Liver (tissue), 3 donors: ENCODE measurements at regions not wholly inside any gene's neighbourhood (a gene's known extent, or its start where the extent isn't known, plus 50 kb on each side); places are given as distances from the start of the nearest gene placed in this dataset.

Experiments
- EGR1 ChIP-seq, 2 donors: IDR thresholded peaks; 2 replicates each; pipeline ENCODE4 v1.6.1; 2016 to 2018; ENCODE audit warnings: antibody characterized with exemption in 2 of 2, low read depth in 2 of 2
- SP1 ChIP-seq: IDR thresholded peaks from 2 replicates; pipeline ENCODE4 v1.6.1; 2018; ENCODE audit warnings: antibody characterized with exemption, mild to moderate bottlenecking
- YY1 ChIP-seq: IDR thresholded peaks from 2 replicates; pipeline ENCODE4 v1.6.1; 2016; ENCODE audit warnings: antibody characterized with exemption, mild to moderate bottlenecking
- TF ChIP-seq, protein P1 (sequence below): fragments of 150-350 bp; IDR thresholded peaks from 2 replicates; pipeline ENCODE4 v1.5.1; 2017; ENCODE audit warnings: improper control_type of control experiment, low read depth, low read length; ENCODE audit not compliant: missing input control
- TF ChIP-seq, protein P2 (sequence below): IDR thresholded peaks from 2 replicates; pipeline ENCODE4 v1.6.1; 2016; ENCODE audit warnings: antibody characterized with exemption, mild to moderate bottlenecking
- donor health status: healthy.
- donor health status: healthy.

DNA sequence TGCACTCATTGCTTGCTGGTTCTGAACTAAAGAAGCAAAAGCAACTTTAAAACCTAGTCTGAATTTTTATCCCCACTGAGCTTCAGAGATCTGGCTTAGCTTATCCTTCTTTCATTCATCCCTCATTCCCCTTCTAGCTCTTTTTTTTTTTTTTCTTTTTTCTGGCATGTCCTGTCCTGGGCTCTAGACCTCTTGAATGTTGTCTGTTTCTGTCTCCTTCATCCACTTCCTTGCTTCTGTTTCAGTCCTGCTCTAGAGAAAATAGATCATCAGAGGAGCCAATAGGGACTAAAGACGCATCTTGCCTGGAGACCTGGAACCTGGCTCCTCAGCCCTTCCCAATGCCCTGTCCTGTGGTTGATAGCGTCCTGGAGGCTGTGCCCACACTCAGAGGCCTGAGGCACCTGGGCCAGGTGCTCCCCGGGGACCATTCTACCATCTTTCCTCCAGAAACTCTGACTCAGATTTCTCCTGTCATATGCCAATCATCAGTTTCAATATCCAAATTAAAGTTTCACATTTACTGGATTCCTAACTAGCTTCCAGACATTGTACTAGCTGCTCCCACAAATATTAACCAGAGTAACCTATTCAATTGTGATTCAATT lies 115.7 kb upstream of the GATB start:
- TF ChIP-seq, protein P1, sequence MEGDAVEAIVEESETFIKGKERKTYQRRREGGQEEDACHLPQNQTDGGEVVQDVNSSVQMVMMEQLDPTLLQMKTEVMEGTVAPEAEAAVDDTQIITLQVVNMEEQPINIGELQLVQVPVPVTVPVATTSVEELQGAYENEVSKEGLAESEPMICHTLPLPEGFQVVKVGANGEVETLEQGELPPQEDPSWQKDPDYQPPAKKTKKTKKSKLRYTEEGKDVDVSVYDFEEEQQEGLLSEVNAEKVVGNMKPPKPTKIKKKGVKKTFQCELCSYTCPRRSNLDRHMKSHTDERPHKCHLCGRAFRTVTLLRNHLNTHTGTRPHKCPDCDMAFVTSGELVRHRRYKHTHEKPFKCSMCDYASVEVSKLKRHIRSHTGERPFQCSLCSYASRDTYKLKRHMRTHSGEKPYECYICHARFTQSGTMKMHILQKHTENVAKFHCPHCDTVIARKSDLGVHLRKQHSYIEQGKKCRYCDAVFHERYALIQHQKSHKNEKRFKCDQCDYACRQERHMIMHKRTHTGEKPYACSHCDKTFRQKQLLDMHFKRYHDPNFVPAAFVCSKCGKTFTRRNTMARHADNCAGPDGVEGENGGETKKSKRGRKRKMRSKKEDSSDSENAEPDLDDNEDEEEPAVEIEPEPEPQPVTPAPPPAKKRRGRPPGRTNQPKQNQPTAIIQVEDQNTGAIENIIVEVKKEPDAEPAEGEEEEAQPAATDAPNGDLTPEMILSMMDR, result no peak
- TF ChIP-seq YY1 (no peak), EGR1 (IDR thresholded peaks at IDR 0.05; ENCODE audit: low read depth in 2 of 2) (no peak), SP1 (no peak)
- TF ChIP-seq, protein P2, sequence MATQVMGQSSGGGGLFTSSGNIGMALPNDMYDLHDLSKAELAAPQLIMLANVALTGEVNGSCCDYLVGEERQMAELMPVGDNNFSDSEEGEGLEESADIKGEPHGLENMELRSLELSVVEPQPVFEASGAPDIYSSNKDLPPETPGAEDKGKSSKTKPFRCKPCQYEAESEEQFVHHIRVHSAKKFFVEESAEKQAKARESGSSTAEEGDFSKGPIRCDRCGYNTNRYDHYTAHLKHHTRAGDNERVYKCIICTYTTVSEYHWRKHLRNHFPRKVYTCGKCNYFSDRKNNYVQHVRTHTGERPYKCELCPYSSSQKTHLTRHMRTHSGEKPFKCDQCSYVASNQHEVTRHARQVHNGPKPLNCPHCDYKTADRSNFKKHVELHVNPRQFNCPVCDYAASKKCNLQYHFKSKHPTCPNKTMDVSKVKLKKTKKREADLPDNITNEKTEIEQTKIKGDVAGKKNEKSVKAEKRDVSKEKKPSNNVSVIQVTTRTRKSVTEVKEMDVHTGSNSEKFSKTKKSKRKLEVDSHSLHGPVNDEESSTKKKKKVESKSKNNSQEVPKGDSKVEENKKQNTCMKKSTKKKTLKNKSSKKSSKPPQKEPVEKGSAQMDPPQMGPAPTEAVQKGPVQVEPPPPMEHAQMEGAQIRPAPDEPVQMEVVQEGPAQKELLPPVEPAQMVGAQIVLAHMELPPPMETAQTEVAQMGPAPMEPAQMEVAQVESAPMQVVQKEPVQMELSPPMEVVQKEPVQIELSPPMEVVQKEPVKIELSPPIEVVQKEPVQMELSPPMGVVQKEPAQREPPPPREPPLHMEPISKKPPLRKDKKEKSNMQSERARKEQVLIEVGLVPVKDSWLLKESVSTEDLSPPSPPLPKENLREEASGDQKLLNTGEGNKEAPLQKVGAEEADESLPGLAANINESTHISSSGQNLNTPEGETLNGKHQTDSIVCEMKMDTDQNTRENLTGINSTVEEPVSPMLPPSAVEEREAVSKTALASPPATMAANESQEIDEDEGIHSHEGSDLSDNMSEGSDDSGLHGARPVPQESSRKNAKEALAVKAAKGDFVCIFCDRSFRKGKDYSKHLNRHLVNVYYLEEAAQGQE, result no peak
